Tibial nerve (tissue), 4 donors: ENCODE measurements at regions not wholly inside any gene's neighbourhood (a gene's known extent, or its start where the extent isn't known, plus 50 kb on each side); places are given as distances from the start of the nearest gene placed in this dataset.

Experiments
- EP300 ChIP-seq, 2 donors: sonication (generic); formaldehyde crosslinking; IDR thresholded peaks; one replicate each; pipeline ENCODE4 v1.6.1; 2017; ENCODE audit warnings: antibody characterized with exemption in 2 of 2, mild to moderate bottlenecking in 1 of 2
- POLR2A ChIP-seq, 2 donors: fragments of 450-650 bp; IDR thresholded peaks; one replicate each; pipeline ENCODE4 v1.6.1; 2017; ENCODE audit warnings: antibody characterized with exemption in 2 of 2, mild to moderate bottlenecking in 2 of 2, moderate library complexity in 2 of 2
- TF ChIP-seq, protein P1 (sequence below), 5 experiments: fragments of 200-600 bp in 3 of 5; fragments of 450-650 bp in 2 of 5; sonication (generic) in 3 of 5; IDR thresholded peaks; one replicate each; pipeline ENCODE4 v1.5.1; 2016 to 2019; ENCODE audit warnings: antibody characterized with exemption in 5 of 5, mild to moderate bottlenecking in 3 of 5, moderate library complexity in 2 of 5

DNA sequence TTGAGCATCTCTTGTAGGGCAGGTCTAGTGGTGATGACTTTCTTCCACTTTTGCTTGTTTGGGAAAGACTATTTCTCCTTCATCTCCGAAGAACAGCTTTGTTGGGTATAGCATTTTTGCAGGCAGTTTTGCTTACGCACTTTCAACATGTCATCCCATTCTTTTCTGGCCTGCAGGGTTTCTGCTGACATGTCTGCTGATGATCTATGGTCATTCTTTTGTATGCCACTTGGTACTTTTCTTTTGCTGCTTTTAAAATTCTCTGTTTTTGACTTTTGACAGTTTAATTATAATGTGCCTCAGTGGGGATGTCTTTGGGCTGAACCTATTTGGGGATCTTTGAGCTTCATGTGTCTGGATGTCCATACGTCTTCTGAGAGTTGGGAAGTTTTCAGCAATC, 78.2 kb downstream of the PTHLH start:
- TF ChIP-seq, protein P1, sequence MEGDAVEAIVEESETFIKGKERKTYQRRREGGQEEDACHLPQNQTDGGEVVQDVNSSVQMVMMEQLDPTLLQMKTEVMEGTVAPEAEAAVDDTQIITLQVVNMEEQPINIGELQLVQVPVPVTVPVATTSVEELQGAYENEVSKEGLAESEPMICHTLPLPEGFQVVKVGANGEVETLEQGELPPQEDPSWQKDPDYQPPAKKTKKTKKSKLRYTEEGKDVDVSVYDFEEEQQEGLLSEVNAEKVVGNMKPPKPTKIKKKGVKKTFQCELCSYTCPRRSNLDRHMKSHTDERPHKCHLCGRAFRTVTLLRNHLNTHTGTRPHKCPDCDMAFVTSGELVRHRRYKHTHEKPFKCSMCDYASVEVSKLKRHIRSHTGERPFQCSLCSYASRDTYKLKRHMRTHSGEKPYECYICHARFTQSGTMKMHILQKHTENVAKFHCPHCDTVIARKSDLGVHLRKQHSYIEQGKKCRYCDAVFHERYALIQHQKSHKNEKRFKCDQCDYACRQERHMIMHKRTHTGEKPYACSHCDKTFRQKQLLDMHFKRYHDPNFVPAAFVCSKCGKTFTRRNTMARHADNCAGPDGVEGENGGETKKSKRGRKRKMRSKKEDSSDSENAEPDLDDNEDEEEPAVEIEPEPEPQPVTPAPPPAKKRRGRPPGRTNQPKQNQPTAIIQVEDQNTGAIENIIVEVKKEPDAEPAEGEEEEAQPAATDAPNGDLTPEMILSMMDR (IDR thresholded peaks at IDR 0.05) = no peak
- no peak for TF ChIP-seq POLR2A (IDR thresholded peaks at IDR 0.05)
- no peak for TF ChIP-seq EP300 (IDR thresholded peaks at IDR 0.05)
